Heart left ventricle (tissue), 16 donors: ENCODE measurements at regions not wholly inside any gene's neighbourhood (a gene's known extent, or its start where the extent isn't known, plus 50 kb on each side); places are given as distances from the start of the nearest gene placed in this dataset.

Source experiments
- ATAC-seq, 4 donors: fragments of 200-7000 bp; cut with Tn5 transposase; one replicate each; pipeline ENCODE4 v1.9.1; 2020 to 2022; ENCODE audit warnings: moderate library complexity in 4 of 4, mild to moderate bottlenecking in 3 of 4, moderate number of reproducible peaks in 1 of 4
- DNase-seq, 5 donors: peaks; one replicate each; pipeline ENCODE4 v3.0.0-alpha.2; 2020
- H3K27ac ChIP-seq, 12 donors: fragments of 200-600 bp; sonication (generic) in 4 of 12; one replicate each; pipeline versions ENCODE4 v1.5.0 to v1.8.0; 2016 to 2022; ENCODE audit warnings: mild to moderate bottlenecking in 2 of 12
- H3K27me3 ChIP-seq, 9 donors: fragments of 200-600 bp; sonication (generic) in 2 of 9; one replicate each; pipeline versions ENCODE4 v1.5.1 to v1.8.0; 2016 to 2022; ENCODE audit warnings: mild to moderate bottlenecking in 3 of 9
- H3K36me3 ChIP-seq, 9 donors: fragments of 200-600 bp; sonication (generic) in 2 of 9; one replicate each; pipeline versions ENCODE4 v1.5.0 to v1.8.0; 2018 to 2022; ENCODE audit warnings: mild to moderate bottlenecking in 2 of 9
- H3K4me1 ChIP-seq, 12 donors: fragments of 200-600 bp; sonication (generic) in 4 of 12; one replicate each; pipeline versions ENCODE4 v1.5.0 to v1.8.0; 2016 to 2022; ENCODE audit warnings: mild to moderate bottlenecking in 3 of 12
- H3K4me3 ChIP-seq, 12 donors: fragments of 200-600 bp; sonication (generic) in 4 of 12; one replicate each; pipeline versions ENCODE4 v1.5.0 to v1.8.0; 2017 to 2022; ENCODE audit warnings: mild to moderate bottlenecking in 9 of 12, moderate library complexity in 4 of 12
- H3K9me3 ChIP-seq, 12 donors: fragments of 200-600 bp; sonication (generic) in 4 of 12; one replicate each; pipeline versions ENCODE4 v1.5.0 to v1.8.0; 2016 to 2022; ENCODE audit warnings: mild to moderate bottlenecking in 1 of 12
- CTCF ChIP-seq, 12 donors: fragments of 200-600 bp; sonication (generic) in 4 of 12; IDR thresholded peaks; one replicate each; pipeline versions ENCODE4 v1.5.0 to v1.8.0; 2018 to 2022; ENCODE audit warnings: antibody characterized with exemption in 12 of 12, mild to moderate bottlenecking in 5 of 12
- POLR2A ChIP-seq, 2 donors: fragments of 450-650 bp; IDR thresholded peaks; one replicate each; pipeline ENCODE4 v1.6.1; 2017; ENCODE audit warnings: antibody characterized with exemption in 2 of 2, mild to moderate bottlenecking in 2 of 2, moderate library complexity in 2 of 2
- WGBS, 4 donors: extraction: QIAGEN DNeasy Blood & Tissue Kit in 2 of 4; methylation state at CpG; one replicate each; pipeline versions ENCODE4 v1.1.5 to v1.1.7; 2013 to 2018; 5-methylcytosine and 5-hydroxymethylcytosine counted together
- intact Hi-C, 10 donors: fragments of 100-400 bp; cut with DNase I; formaldehyde crosslinking; loops; one replicate each; pipeline versions ENCODE4 v1.11.1 to v1.14.2; 2022
- donor health status: ischemic (EF 13 %, LVEDD 7.1; RV severe dilation, severe dysfunction).
- donor health status: healthy with polysubstance abuse.
- donor health status: DM: no; HTN: yes; CAD: no.
- donor health status: DM: no; HTN: no; CAD: no.
- donor health status: ischemic (EF 25% LVEDD 6.9; RV normal size, moderate dysfunction).
- donor health status: ischemic (EF 25% LVEDD 5.7; RV mildly dilated, moderate dysfunction).
- donor health status: healthy.
- donor health status: DM: yes; HTN: yes; CAD: no.
- donor health status: ischemic (EF 35%, LVEDD 5.7; RV mildly dilated, moderate dysfunction).
- donor health status: nonischemic (EF 11% LVEDD 7.7; RV severe dilation, severe dysfunction).
- donor health status: DM: yes; HTN: yes; CAD: no.
- donor health status: PGD.
- donor health status: ischemic (EF 29% LVEDD 5.4; RV normal size, mild dysfunction).
- donor health status: nonischemic (EF 23%, LVEDD 6.1; RV moderate dilation, normal function).

DNA sequence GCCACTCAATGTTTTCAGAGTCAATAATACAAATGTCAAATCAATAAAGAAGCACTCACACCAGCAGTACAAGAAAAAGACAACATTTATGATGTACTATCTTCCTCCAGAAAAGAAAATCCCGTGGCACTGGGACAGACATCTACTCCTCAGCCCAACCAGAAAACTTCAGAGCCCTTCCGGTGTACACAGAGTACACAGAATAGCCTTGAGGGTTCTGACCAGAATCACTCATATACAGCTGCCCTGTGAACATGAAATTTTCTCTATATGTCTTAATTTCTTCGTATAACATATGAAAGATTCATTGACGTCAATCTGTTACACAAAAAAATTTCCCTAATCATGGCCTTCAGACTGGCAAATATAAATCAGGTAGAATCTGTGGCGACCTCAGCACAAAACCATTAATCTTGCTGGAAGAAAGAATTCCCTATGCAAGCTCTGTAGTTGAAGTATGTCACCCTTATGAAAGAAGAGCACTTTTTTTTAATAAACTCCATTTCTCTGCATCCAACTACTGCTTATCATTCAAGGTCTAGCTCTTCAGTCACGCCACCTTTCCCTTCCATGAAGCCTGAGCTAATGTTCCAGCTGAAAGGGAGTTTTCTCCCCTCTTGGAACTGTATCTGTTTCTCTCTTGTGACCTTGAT, 53.8 kb upstream of the PLAAT1 start:
- Histone ChIP-seq H3K4me1 (no peaks in the 10 kb centered on the region), H3K9me3 (no peaks in the 10 kb centered on the region), H3K27me3 (no peaks in the 10 kb centered on the region), H3K4me3 (no peak overlapping the region), H3K27ac (no peak overlapping the region), H3K36me3 (no peaks in the 10 kb centered on the region)
- intact Hi-C loops, result loop anchor here in 1 of 10 donors (10.0 kb wide), 1 partner anchor 372 kb away; no protein-coding TSS in a partner anchor
- ATAC-seq (no peak), DNase-seq (no peak)
- 76 to 89% (median 81%) methylated on average over 6 of the region's 6 CpGs for WGBS, 4 donors
- TF ChIP-seq POLR2A (IDR thresholded peaks at IDR 0.05), result no peak
- no peak for TF ChIP-seq CTCF (IDR thresholded peaks at IDR 0.05)

DNA sequence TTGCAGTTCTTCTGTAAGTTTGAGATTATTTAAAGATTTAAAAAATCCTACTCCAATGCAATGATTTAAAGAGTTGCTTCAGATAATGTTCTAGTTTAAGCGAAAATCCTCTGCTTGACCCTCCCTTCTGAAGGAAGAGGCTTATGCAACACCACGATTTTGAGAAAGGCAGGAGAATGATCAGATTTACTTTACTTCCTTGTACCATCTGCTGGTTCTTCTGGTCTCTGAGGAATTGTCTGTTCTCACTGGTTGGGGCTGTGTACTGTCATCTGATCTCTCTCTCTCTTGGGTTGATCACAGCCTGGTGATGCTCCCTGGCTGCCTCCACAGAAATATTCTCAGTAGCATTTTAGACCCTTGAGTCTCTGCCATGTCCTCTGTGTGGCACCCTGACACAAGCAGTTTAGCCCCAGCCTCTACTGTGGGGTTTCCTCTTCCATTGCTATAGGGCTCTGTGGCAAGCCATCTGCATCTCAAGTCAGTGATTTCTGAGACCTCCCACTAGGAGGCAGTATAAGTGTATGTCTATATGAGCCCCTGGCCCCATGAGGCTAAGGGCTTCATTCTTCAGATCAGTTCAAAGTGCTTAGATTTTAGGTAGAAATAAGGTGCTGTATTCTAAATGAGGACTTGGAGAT, 50.8 kb upstream of the PLAAT1 start:
- H3K36me3 ChIP-seq, result no peaks in the 10 kb centered on the region
- H3K27ac ChIP-seq, result no peak overlapping the region
- no peak overlapping the region for H3K4me3 ChIP-seq
- no peaks in the 10 kb centered on the region for H3K4me1 ChIP-seq
- TF ChIP-seq CTCF (IDR thresholded peaks at IDR 0.05), result peak; percentile 13 to 48 (median 33)
- no peak for TF ChIP-seq POLR2A (IDR thresholded peaks at IDR 0.05)
- H3K9me3 ChIP-seq, result no peaks in the 10 kb centered on the region
- no peaks in the 10 kb centered on the region for H3K27me3 ChIP-seq
- ATAC-seq (peak in 2 of 4 donors; percentile 38 to 43), DNase-seq (no peak)
- WGBS, 4 donors, result 53 to 64% (median 58%) methylated on average over 2 of the region's 2 CpGs
- intact Hi-C loops, result loop anchor here in 5 of 10 donors (2.0 to 10.0 kb wide), 4 partner anchors 262 to 385 kb away; no protein-coding TSS in a partner anchor
